ENCODE measurements at regions not wholly inside any gene's neighbourhood (a gene's known extent, or its start where the extent isn't known, plus 50 kb on each side); places are given as distances from the start of the nearest gene placed in this dataset.

DNA sequence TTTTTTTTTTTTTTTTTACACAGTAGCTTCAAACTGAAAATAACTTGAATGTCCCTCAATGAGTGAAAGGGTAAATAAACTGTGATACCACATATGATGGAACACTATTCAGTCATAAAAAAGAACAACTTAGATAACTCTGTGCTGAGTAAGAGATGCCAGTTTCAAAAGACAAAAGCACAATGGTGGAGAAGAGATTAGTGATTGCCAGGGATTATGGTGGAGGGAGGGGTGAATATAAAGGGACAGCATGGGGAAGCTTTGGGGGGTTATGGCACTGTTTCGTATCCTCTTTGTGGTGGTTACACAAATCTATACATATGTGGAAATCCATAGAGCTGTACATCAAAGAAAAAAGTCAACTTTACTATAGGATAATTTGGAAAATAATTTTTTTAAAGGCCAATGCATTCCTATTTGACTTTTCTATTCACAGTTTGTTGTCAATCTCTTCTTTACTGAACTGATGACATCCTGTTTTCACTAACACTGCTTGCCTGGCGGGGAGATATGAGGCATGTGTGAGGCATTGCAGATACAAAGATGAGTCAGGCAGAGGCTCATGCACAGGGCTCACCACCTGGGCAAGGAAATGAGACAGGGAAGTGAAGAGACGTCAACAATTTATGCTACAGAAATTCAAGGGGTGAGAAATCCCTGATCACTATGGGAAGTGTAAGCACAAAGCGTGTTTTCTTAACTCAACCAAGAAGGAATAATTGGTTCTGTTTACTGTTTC is 302.7 kb downstream of the DUSP10 start:
- no peak overlapping the region for H3K4me3 ChIP-seq (replicated peaks; ENCODE audit: insufficient read depth, low read length)
- TF ChIP-seq, protein P1, sequence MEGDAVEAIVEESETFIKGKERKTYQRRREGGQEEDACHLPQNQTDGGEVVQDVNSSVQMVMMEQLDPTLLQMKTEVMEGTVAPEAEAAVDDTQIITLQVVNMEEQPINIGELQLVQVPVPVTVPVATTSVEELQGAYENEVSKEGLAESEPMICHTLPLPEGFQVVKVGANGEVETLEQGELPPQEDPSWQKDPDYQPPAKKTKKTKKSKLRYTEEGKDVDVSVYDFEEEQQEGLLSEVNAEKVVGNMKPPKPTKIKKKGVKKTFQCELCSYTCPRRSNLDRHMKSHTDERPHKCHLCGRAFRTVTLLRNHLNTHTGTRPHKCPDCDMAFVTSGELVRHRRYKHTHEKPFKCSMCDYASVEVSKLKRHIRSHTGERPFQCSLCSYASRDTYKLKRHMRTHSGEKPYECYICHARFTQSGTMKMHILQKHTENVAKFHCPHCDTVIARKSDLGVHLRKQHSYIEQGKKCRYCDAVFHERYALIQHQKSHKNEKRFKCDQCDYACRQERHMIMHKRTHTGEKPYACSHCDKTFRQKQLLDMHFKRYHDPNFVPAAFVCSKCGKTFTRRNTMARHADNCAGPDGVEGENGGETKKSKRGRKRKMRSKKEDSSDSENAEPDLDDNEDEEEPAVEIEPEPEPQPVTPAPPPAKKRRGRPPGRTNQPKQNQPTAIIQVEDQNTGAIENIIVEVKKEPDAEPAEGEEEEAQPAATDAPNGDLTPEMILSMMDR (IDR thresholded peaks at IDR 0.05; ENCODE audit: insufficient read depth, low read length) = no peak
- TF ChIP-seq GABPA (IDR thresholded peaks at IDR 0.05; ENCODE audit: low read depth) (no peak), POLR2AphosphoS5 (IDR thresholded peaks at IDR 0.05; ENCODE audit: low read depth) (no peak), SPI1 (IDR thresholded peaks at IDR 0.05; ENCODE audit: borderline replicate concordance, low read depth) (no peak)
- TF ChIP-seq, protein P2, sequence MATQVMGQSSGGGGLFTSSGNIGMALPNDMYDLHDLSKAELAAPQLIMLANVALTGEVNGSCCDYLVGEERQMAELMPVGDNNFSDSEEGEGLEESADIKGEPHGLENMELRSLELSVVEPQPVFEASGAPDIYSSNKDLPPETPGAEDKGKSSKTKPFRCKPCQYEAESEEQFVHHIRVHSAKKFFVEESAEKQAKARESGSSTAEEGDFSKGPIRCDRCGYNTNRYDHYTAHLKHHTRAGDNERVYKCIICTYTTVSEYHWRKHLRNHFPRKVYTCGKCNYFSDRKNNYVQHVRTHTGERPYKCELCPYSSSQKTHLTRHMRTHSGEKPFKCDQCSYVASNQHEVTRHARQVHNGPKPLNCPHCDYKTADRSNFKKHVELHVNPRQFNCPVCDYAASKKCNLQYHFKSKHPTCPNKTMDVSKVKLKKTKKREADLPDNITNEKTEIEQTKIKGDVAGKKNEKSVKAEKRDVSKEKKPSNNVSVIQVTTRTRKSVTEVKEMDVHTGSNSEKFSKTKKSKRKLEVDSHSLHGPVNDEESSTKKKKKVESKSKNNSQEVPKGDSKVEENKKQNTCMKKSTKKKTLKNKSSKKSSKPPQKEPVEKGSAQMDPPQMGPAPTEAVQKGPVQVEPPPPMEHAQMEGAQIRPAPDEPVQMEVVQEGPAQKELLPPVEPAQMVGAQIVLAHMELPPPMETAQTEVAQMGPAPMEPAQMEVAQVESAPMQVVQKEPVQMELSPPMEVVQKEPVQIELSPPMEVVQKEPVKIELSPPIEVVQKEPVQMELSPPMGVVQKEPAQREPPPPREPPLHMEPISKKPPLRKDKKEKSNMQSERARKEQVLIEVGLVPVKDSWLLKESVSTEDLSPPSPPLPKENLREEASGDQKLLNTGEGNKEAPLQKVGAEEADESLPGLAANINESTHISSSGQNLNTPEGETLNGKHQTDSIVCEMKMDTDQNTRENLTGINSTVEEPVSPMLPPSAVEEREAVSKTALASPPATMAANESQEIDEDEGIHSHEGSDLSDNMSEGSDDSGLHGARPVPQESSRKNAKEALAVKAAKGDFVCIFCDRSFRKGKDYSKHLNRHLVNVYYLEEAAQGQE (IDR thresholded peaks at IDR 0.05; ENCODE audit: insufficient replicate concordance, low read depth) = no peak
- H3K27ac ChIP-seq (replicated peaks) = no peak overlapping the region
- DNase-seq (ENCODE audit: low read depth in 1 of 2, low spot score in 1 of 2) = peak in 1 of 2 experiments; percentile 3
- H3K27me3 ChIP-seq (ENCODE audit: insufficient read depth, poor library complexity, severe bottlenecking) = no peaks in the 10 kb centered on the region

DNA sequence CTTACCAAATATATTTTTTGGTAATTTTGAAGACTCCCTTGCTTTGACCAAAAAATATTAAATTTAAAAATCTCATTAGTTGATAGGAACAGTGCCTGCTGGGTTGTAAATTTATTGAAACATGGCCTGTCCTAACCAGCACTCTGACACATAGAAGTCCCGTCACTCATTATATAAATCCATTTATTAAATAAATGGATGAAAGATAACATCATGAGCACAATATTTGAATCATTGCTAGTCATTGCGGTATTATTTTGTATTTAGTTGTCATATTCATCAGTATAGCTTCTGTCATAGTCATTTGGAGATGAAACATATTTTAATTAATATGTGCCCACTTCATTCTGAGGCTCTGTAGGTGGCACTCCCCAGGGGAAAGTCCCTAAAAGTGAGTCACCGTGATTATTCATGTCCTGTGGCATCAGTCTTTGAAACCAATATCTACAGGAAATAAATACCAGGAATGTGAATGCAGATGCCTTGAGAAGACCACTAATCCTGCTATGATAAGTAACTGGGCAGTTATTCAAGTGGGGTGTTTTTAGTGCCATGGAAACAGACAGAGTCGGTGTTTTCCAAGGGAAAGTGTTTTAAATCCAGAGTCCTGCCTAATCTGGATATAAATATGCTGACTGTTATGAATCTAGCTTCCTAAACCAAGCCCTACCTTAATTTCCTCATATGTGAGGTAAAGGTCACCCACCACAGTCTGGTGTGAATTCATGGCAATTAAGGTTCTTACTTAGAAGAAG is 302.0 kb downstream of the DUSP10 start:
- no peak overlapping the region for H3K27ac ChIP-seq (replicated peaks)
- TF ChIP-seq, protein P2 (IDR thresholded peaks at IDR 0.05; ENCODE audit: insufficient replicate concordance, low read depth) = no peak
- no peak for TF ChIP-seq GABPA (IDR thresholded peaks at IDR 0.05; ENCODE audit: low read depth)
- TF ChIP-seq, protein P1 (IDR thresholded peaks at IDR 0.05; ENCODE audit: insufficient read depth, low read length) = no peak
- TF ChIP-seq SPI1 (IDR thresholded peaks at IDR 0.05; ENCODE audit: borderline replicate concordance, low read depth) = no peak
- TF ChIP-seq POLR2AphosphoS5 (IDR thresholded peaks at IDR 0.05; ENCODE audit: low read depth) = no peak
- no peak overlapping the region for H3K4me3 ChIP-seq (replicated peaks; ENCODE audit: insufficient read depth, low read length)
- DNase-seq (ENCODE audit: low read depth in 1 of 2, low spot score in 1 of 2) = no peak
- no peaks in the 10 kb centered on the region for H3K27me3 ChIP-seq (ENCODE audit: insufficient read depth, poor library complexity, severe bottlenecking)

DNA sequence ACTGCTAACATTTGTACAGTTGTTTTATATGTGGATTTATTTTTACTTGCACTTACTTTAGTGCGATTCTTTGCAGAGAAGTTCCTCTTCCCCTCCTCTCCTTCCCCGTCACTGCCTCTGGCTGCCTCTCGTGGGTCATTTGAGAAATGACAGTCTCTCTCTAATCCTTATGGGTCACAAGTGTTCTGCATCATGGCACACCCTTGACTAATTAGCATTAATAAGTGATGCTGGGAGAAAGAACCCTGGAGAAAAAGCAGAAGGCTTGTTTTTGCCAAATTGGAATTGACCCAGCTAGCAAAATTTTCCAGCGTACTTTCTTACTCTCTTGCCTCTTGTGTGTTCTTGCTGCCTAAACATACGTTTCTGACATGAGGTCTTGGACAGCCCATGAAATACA is 301.2 kb downstream of the DUSP10 start:
- TF ChIP-seq, protein P2 (IDR thresholded peaks at IDR 0.05; ENCODE audit: insufficient replicate concordance, low read depth) = no peak
- 0 out of 2 replicates have a peak, but pooled peaks have one; percentile 27 for TF ChIP-seq SPI1 (IDR thresholded peaks at IDR 0.05; ENCODE audit: borderline replicate concordance, low read depth)
- TF ChIP-seq, protein P1 (IDR thresholded peaks at IDR 0.05; ENCODE audit: insufficient read depth, low read length) = no peak
- TF ChIP-seq GABPA (IDR thresholded peaks at IDR 0.05; ENCODE audit: low read depth) = no peak
- TF ChIP-seq POLR2AphosphoS5 (IDR thresholded peaks at IDR 0.05; ENCODE audit: low read depth) = no peak

More for the DNA sequence above, 301.2 kb downstream of the DUSP10 start:
- DNase-seq (ENCODE audit: low read depth in 1 of 2, low spot score in 1 of 2) = peak in 1 of 2 experiments; percentile 34
- Histone ChIP-seq H3K27ac (replicated peaks) (no peak overlapping the region), H3K4me3 (replicated peaks; ENCODE audit: insufficient read depth, low read length) (no peak overlapping the region), H3K27me3 (ENCODE audit: insufficient read depth, poor library complexity, severe bottlenecking) (no peaks in the 10 kb centered on the region)
